ENCODE measurements at regions not wholly inside any gene's neighbourhood (a gene's known extent, or its start where the extent isn't known, plus 50 kb on each side); places are given as distances from the start of the nearest gene placed in this dataset.

DNA sequence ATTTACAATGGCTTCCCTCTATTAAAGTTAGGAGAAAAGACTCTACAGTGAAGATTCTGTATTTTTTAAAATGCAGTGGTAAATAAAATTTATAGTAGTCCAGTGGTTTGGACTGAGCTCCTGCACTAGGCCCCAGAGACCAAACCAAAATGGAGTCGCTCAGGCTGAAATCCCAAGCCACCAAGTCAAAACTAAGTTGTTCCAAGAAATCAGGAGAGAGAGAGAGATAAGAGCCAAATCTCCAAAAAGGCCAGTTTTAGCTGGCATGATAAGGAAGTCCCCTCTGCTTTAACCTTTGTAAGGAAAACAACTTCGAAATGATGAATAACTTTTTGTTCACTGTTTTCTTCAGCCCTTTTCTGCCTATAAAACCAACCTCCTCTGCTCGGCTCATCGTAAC lies 265.9 kb upstream of the KLF14 start:
- DNase-seq = no peak

DNA sequence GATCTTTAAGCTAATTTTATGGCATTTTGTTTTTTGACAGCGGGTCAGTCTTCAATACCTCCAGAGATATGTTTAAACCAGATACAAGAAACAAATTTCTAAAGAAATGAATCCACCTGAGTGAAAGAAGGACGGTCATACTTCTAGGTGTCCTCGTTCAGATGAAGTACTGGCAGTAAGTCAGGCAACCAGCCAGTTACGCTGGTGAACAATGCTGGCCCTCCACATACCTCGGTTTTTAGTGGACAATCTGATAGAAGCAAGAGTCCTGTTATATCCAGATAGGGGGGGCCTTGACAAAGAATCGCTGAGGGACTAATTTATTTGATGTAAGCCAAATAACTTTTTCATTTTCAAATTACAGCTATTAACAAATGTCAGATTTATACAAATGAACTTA lies 266.4 kb upstream of the KLF14 start:
- DNase-seq = no peak

DNA sequence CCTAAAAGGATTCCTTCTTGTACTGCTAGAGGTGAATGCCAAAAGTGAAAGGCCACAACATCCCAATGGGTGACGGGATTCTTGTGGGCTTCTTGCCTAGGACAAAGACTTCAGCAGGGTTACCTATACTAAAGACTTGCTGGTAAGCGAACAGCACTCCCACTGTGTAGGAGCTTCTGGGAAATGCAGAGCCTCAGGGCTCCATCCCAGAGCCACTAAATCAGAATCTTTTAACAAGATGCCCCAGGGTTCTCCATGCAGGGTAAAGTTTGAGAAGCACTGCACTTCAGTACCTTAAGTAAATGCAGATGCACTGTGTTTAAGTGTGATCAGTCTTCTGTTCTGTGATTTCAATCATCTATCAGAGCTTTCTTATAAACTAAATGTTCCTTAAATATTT lies 266.9 kb upstream of the KLF14 start:
- DNase-seq = no peak

DNA sequence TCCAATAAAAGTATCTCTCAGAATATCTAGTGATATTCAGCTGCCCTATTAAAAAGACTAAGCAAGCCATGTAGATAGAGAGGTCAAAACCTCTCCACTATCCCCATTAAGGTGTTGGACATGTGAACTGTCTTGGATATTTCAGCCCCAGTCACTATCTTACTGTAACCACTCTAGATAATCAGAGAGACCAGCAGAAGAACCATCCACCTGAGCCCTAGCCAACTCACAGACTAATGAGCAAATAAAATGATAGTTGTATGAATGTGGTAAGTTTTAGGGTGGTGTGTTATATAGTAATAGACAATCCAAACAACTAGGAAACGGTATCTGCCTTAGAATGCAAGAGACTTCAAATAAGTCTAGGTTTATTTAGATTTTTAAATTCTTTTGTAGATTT lies 268.6 kb upstream of the KLF14 start:
- DNase-seq = no peak

DNA sequence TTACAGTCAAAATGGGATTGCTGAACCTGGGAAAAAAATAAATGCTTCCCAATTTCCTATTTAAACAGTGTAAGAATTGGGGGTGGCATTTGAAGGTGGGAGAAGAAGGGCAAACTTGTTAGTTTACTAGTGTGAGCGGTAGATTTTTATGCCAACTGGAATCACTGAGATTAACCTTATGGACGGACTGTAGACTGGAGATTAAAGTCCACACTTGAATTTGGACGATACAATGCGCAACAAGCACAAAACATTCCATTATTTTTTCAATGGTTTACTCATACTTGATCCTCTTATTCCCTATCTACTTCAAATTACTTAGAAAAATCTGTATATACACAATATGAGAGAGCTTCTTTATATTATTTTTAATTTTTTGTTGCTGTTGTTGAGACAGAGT lies 269.6 kb upstream of the KLF14 start:
- DNase-seq = no peak

DNA sequence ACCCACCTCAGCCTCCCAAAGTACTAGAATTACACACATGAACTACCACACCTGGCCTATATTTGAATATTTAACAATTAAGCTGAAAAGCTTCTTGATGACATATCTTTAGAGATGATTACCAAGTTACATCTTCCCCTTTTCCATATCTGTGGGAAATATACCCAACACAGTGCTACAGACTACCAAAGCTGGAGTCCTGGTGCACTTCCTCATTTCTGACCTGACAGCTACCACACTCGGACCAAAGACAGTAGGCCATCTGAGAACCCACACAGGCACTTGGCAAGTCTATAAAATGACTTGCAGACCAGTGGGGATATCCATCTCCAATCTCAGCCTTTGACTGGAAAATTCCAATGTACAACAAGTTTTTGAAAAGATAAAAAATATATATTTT lies 270.4 kb upstream of the KLF14 start:
- no peak for DNase-seq

DNA sequence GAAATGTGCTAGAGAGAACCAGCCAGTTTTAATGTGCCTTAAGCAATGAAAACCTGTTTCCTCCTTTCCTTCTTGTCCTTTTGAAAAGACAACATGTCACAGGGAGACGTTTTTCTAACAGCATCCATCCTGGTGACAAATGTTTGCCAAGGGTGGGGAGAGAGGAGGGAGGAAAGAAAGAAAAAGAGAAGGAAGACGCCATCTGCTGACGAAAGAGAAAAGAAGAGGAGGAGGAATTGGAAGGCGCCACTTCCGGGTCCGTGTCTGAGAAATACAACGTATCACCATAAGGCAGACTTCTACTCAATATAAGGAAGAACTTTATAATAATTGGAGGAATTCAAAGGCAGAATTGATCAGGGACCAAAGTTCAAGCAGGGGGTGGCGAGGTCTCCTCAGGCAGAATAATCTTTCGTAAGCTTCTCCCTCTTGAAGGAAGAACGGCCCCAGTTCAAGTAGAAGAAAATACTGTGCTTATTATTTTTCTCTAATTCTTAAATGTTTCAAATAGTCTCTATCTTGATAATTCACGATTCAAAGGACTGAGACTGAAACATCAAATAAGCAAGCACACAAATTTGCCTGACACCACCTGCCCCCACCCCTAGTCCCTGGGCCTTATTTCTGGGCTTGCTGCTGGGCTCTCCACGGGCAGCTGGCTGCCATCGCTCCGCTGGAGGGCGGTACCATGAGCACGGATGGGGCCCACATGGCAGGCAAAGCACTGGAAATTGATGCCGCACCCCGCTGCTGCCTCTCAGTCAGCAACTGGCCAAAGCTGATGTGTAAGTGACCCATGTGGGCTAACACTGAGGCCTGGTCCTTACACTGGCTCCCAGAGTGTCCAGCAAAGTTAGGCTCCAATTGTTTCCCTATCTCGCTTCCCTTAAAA lies 273.7 kb upstream of the KLF14 start:
- peak; percentile 58 for DNase-seq

DNA sequence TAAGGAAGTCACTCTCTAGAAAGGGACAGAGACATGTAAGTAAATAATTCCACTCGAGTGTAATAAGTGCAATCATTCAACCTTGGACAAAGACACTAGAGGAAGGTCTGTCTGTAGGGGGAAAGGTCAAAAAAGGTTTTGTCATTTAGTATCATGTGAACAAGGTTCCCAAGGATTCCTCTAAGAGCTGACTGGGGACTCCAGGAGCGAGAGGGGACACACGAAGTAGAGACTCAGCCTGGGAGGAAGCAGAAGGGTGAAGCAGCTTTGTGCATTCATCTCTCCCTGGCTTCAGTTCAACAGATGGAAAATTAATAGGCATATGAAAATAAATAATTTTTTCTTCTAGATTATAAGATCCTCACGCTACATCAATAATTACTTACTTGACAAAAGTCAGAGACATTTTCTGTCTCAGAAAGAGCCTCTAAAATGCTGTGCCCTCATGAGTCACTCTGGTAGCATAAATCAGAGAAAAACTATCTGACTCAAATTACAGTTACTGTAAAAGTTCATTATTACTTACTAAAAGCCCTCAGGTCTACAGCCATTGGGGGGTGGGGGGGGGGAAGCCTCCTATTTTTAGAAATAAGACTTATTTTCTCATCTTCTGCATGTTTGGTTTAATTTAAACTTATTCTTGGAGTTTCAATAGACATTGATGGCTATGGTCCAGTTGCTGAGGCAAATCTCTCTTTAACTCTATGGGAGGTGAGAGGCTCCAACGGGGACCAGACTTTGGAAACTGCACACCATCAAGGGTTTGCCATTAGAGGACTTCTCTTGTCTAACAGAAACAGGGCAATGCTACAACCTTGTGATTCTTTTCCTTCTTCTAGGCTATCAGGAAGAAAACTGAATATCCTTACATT lies 275.1 kb upstream of the KLF14 start:
- DNase-seq = no peak

DNA sequence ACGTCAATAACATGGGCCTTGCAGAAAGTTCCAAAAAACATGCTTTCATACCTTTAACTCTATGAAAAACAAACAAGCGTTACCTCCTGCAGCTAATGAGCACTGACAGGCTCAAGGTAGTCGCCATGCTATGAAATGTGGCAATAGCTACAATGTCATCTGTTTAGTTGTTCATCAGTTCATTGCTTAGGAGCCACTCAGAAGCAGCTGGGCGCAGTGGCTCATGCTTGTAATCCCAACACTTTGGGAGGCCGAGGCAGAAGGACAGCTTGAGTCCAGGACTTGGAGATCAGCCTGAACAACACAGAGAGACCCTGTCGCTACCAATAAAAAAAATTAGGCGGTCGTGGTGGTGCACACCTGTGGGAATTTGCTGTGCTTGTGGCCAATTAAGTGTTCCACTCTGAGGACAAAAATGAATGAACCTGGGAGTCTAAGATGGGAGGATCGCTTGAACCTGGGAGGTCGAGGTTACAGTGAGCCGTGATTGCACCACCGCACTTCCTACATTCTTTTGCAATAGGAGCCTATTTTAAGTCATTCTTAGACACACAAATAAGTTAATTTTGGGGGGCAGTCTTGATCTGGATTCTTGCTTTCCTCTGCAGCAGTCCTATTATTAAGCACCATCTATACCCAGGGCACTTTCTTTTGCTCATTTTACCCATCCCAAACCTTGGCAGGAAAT lies 276.2 kb upstream of the KLF14 start:
- no peak for DNase-seq

DNA sequence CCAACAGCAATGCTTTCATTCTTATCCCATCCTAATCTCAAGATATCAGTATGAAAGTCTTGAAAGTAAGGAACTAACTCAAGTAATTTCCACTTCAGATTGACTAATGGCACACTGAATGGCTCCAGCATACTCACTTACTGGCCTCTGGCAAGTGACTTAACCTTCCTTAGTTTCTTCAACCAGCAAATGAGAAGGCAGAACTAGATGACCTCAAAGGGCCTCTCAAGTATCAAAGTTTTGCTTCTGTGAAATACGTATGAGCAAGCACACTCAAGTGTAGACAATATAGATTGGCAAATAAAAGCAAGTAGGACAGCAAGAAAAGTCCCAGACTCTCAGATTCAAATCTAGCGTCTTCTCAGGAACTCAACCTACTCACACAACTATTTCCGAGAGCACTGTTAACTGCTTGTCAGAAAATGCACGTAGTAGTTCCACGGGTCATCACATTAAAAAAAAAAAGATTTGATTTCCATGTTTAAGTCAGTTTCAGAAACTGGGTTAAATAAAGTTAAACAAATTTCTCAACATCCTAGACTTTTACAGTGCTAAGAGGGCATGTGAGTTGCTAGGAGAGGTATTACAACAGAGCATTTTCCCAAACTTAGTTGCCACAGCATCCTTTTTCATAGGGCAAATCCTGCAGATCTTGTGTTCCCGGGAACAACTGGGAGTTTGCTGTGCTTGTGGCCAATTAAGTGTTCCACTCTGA lies 276.9 kb upstream of the KLF14 start:
- no peak for DNase-seq

DNA sequence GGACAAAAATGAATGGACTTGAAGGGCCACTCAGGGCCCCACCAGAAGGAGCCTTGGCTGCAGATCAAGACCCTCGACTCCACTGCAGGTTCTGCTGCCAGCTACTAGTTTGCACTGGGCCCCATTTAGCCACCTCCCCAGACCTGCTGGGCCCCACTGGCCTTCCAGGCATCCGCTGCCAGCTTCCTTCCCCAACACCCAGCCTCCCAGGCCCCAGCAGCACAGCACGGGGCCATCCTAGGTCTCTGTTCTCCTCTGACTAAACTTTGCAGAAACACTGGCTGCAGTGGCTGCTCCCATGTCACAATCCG lies 277.4 kb upstream of the KLF14 start:
- DNase-seq = no peak

DNA sequence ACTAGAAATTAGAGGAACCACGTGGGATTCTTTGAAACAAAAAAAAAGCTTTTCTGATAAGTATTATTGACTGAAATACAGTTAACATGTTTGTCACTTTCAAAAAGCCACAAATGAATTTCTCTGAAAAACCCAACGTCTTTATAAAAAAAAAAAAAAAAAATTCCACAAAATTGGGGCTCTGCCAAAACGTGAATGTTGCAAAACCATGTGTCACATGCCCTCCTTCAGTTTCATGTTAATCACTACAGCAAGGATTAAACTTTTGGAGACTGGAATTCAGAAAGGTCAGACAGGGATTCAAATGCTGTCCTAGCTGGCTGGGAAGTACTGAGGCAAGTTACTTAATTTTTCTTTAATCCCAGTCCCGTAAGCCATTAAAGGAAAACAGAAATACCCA lies 278.0 kb upstream of the KLF14 start:
- DNase-seq = no peak

DNA sequence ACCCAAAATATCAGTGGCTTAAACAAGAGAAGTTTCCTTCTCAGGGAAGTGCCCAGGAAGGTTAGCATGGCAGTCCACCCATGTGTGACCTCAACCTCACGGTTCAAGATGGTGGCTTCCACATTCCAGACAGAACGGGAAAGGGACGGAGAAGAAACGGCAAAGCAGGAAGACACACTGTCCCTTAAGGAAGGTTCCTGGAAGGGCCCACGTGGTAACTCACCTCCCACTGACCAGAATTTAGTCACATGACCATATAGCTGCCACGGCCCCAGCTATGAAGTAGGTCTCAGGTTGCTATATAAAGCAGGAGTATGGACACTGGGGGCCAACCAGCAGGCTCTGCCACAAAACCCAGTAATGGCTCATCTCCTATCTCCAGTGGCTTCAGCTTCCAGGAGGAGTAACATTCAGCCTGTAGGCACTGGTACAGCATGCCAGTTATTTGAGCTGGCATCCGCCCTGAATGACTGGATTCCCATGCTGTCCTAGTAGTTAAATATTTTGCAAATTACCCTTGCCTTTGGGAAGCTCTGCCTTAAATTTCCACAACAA lies 278.5 kb upstream of the KLF14 start:
- DNase-seq = no peak

DNA sequence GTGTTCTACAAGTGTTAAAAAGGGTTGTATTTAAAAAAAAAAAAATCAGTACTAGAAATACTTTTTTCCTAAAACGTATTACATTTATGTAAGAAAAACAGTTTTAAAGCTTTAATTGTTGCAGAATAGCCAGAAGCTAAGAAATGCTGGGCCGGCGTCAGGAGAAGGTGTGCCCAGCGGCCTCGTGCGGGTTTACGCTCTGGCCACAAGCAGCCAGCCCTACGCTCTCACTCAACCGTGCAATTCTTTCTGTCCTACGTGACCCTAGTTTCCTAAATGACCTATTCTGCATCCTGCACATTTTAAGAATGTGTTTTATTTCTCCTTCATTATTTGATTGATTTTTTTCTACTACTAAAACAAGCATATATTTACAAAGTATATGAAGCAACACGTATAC lies 279.7 kb upstream of the KLF14 start:
- no peak for DNase-seq

DNA sequence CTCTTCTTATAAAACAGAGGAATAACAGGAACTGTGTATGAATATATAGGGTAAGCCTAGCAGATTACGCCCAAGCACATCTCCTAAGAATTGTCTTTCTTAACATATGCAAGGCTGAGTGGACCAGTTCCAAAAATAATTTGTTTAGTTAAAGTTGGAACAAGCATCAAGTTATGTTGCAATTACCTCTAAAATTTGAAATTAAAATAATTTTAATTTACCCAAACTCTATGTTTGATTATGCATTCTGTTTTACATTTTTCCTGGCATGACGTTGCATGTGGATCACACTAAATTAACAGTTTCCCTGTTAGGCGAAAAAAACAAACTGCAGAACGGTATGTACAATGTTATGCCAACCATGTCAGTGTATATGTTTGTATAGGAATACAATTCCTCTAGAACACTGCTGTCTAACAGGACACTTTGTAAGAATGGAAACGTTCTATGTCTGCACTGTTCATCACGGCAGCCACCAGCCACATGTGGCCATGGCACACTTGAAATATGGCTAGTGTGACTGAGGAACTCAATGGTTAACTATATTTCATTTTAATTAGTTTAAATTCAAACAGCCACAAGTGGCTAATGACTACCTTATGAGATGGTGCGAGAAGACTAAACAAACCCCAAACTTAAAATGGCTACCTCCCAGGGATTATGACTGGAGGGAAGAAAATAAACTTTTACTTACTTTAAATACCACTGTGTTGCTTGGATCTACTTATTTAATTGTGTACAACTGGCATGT lies 281.1 kb upstream of the KLF14 start:
- DNase-seq = no peak

DNA sequence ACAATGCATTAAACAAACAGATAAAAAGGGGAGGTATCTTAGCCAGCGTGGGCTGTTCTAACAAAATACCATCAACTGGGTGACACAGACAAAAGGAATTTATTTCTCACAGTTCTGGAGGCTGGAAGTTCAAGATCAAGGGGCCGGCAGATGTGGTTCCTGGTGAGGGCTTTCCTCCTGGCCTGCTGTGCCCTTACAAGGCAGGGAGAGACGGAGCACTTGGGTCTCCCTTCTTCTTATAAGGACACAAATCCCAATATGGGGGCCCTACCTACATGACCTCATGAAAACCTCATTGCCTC lies 281.6 kb upstream of the KLF14 start:
- no peak for DNase-seq

DNA sequence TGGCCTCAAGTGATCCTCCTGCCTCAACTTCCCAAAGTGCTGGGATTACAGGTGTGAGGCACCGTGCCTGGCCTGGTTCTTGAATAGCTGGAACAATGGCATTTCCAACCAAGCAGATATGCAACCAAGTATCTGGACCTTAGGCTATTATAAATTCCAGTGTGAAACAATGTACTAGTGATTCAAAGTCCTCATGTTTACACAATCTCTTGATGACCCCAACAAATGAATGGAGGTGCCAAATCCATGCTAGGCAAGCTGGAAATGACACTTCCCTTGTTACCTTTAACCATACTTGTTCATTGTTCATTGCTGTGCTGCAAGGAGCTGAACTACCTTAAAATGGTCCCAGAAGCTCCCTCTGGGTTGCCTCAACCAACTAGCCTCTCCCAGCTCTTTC lies 282.2 kb upstream of the KLF14 start:
- no peak for DNase-seq

DNA sequence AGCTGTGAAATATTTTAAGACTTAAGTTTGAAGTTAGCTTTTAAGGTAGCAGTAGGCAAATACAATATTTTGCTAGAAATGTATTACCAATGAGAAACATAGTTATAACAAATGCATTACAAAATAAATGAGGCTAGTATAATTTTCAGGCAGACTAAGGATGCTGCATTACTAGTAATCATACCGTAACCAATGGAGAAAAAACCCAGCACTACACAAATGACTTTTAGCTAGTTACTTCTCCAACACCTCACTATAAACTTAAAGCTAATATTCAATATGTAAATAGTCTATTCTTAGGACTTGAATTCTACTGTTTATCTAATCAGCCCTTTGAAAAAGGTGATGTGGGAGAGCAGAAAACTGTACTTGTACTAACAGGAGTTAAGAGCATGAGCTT lies 285.3 kb upstream of the KLF14 start:
- DNase-seq = no peak

DNA sequence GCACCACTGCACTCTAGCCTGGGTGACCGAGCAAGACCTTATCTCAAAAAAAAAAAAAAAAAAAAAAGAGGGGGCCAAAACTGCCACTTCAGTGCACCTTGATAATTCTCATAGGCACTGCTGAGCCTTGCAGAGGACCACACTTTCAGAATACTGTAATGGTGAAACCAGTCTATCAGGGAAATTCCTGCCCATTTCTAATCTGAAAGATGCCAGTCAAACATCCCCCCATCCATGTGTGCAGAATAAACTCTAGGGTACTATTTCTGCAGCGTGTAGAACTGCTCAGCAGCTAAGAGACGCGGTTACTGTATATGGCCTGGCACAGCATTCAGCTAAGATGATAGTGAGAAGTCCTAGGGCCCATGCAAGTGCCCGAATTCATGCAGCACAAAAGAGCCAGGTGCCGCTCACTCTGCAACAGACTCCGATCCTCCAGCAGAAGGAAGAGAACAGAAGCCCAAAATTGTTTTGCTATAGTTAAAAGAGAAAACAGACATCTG lies 286.8 kb upstream of the KLF14 start:
- DNase-seq = no peak

DNA sequence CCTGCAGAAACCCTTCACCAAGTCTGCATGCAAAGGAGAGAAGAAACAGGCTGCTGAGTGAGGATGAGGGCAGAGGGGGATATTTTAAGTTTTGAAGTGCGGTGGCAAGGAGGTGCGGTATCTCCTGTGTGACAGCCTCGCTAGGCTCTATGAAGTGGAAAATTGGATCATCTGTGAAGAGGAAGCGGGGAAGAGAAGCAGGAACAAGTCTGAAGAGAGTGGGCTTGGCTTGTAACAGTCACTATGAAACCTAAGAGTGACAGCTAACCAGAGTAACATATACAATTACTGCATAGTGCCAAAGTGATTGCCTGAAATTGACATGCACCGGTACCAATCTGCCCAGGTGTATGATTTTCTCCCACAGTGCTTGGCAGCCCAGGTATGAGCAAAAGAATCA lies 287.5 kb upstream of the KLF14 start:
- no peak for DNase-seq

DNA sequence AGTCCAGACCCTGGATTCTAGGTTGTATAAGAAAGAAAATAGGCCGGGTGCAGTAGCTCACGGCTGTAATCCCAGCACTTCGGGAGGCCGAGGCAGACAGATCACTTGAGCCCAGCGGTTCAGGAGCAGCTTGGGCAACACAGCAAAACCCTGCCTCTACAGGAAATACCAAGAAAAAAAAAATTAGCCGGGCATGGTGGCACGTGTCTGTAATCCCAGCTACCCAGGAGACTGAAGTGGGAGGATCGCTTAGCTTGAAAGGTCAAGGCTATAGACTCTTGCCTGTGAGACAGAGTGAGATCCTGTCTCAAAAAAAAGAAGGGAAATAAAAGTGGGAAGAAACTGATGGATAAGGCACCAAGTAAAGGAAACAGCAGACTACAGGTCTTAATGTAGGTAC lies 287.9 kb upstream of the KLF14 start:
- no peak for DNase-seq
